ENCODE measurements at regions not wholly inside any gene's neighbourhood (a gene's known extent, or its start where the extent isn't known, plus 50 kb on each side); places are given as distances from the start of the nearest gene placed in this dataset.
"Not testable (repeated sequence)": the region's sequence is repeated elsewhere in the genome, so short reads cannot be mapped to it uniquely, and the experiment has no call there.

DNA sequence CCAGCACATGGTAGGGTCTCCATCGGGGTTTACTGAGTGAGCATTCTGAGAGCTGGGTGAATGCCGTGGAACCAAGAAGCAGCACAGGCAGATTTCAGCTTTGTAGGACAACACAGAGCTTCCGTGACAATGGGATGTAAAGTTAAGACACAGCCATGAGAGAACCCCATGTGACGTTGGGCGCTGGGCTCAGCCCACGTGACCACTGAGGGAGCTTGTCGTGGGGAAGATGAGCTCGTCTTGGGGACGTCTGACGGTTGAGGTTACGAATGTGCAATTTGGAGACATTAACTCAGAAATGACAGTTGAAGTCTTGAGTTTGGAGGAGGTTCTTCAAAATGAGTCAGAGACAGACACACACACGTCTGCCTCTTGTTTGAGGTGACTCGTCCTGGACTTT is 51.5 kb upstream of the MUC20 start:
- not testable (repeated sequence) for DNase-seq (ENCODE audit: low read depth in 2 of 3, low spot score in 2 of 3)

DNA sequence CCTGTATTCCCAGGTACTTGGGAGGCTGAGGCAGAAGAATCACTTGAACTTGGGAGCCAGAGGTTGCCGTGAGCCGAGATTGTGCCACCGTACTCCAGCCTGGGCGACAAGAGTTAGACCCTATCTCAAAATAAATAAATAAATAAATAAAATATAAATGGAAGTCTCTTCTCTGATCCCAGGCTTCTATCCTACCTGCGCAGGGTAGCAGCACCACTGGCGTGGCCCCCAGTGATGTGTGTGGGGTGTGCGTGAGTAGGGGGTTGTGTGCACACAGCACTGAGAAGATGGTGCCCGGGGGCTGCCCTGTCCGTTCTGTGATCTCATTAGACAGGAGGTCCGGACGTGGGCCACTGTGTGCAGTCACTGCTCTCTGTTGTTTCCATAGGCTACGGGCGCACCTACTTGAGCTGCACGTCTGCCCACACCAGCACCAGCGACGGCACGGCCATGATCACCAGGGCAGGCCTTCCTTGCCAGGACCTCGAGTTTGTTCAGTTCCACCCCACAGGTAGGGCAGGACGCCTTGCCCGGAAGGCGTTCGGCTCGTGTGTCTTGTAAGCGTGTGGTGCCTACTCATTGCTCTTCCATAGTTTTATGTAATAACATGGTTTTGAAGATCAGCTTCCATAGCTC is 52.5 kb upstream of the MUC20 start:
- DNase-seq (ENCODE audit: low read depth in 2 of 3, low spot score in 2 of 3), result not testable (repeated sequence)

DNA sequence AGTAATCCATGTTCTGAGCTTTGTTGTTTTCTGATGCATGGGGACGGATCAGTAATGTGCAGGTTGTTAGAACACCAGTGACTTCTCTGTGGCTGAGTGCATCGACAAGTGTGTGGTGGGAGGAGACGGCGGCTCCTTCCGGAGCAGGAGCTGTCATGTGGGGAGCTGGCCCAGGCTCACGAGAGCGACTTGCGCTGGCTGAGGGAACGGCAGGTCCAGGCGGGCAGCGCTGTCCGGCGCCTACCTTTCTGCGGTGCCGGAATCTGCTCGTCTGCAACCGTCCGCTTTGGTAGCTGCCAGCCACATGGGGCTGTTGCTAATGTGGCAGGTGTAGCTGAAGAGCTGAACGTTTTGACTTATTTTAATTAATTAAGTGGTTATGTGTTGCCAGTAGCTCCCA is 55.5 kb upstream of the MUC20 start:
- DNase-seq (ENCODE audit: low read depth in 2 of 3, low spot score in 2 of 3), result not testable (repeated sequence)

DNA sequence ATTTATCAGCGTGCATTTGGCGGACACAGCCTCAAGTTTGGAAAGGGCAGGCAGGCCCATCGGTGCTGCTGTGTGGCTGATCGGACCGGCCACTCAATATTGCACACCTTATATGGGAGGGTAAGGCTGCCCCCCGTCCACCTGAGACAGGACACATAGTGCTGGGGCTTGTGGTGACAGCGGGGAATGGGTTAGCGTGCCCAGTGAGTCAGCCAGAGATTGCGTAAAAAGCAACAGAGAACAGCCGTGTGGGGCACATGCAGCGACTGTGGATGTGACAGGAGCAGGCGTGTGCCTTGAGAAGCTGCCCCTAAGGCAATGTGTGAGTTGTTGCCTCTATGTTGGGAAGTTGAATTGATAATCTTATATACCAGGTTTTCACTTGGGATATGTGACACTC is 56.6 kb upstream of the MUC20 start:
- not testable (repeated sequence) for DNase-seq (ENCODE audit: low read depth in 2 of 3, low spot score in 2 of 3)

DNA sequence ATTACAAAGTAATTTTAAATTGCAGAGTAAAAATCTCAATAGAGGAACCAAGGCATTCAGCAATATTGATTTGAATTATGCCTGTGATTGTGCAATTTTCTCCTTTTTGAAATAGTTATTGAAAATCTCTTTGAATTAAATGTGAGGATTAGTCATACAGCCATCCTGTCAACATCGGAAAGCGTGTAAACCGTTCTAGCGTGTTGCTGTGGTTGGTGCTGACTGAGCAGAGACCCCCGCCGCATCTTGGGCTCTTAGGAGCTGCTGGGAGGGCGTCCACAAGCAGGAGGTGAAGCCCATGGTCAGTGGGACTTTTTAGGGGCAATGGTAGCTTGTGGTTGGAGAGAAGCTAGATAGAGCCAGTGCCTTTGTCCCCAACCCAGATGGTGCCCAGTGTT is 61.6 kb upstream of the MUC20 start:
- not testable (repeated sequence) for DNase-seq (ENCODE audit: low read depth in 2 of 3, low spot score in 2 of 3)

DNA sequence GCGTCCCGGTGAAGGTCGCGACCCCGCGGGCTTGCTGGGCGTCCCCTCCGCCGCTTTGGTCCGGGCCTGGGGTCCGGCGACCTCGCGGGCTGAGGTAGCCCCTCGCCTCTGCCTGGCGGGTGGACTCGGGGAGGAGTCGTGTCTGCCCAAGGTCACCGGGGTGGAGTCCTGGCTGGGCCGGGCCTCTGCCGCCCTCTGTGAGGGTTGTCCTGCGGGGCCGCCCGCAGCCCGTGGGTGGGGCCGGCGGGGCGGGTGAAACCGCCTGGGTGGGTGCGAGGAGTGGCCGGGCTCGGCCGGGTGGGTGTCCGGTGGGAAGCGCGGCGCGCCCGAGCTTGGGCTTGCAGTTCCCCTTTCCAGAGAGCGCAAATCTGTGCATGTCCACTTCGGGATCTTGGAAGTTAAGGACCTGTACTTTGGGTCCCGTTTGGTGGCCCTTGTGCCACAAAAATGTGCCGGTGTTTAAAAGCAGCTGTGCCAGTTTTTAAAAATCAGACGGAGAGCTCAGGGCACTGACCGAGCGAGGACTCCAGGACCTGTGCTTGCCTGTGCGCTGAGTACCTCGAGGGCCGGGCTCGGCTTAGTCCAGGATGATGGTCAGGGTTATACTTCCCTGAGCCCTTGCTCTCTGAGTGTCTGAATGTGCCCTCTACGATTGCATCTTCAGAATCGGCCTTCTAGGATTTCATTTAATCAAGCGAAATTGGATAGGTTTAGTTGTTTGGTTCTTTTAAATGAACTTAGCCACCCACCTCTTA is 62.2 kb upstream of the MUC20 start:
- not testable (repeated sequence) for DNase-seq (ENCODE audit: low read depth in 2 of 3, low spot score in 2 of 3)

DNA sequence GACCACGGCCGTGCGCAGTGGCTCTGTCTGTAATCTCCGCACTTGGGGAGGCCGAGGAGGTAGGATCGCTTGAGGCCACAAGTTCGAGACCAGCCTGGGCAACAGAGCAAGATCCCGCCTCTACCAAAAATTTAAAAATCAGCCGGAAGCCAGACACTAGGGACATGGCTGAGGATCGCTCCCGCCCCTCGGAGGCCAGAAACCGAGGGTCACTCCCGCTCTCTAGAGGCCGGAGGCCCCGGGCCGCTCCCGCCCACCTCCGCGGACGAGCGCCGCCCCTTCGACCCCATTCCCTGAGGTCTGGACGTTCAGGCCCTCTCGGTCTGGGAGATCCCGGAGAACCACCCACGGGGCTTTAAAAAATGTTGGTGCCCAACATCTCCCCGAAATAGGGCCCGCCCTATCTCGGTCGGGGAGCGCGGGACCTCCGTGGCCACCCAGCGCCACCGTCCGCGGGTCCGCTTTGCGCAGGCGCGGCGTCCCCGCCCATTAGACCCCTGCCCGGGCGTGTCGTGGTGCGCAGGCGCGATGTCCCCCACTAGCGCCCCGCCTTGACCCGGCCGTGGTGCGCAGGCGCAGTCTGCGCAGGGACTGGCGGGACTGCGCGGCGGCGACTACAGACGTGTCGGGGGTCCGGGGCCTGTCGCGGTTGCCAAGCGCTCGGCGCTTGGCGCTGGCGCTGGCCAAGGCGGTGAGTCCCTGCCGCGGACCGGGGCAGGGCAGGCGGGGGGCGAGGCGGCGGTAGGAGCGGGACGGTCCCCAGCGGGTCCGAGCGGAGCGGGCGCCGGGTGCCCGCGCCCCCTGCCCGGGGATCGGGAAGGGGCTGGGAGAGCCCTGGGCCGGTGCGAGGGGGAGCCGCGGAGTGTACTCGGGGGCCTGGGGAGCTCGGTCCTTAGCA is 63.1 kb upstream of the MUC20 start:
- DNase-seq (ENCODE audit: low read depth in 2 of 3, low spot score in 2 of 3), result peak; percentile 66 to 86 (median 84)

DNA sequence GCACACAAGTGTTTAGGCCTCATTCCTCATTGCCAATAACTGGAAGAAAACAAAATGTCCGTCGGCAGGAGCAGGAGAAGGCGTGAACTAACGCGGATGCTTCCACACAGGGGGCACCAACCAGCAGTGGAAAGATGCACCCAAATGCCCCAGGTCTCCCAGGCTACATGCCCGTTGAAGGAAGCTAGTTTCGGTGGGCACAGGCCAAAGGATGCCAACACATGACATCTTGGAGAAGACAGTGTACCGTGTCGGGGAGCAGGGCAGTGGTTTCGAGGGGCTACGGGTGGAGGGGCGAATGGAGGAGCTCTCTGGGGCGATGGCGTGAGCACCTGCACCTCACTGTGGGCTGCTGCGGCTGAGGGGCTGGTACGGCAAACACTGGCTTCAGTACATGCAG is 64.7 kb upstream of the MUC20 start:
- not testable (repeated sequence) for DNase-seq (ENCODE audit: low read depth in 2 of 3, low spot score in 2 of 3)

DNA sequence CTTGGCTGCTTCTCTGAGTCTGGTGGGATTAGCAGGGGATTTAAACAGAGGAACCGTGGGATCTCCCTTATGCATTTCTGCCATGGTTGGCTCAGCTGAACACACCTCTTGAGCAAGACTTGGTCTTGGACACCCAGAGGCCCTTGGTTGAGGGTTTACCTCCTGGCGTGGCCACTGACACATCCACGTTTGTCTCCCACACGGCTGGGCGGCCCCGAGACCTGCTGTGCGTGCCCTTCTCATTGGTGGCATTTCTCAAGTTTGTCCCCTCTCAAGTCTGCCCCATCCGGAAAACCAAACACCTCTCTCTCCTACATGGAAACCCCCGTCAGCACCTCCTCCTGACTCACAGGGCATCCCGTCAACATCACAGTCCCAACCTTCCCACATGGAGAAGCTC is 66.0 kb upstream of the MUC20 start:
- not testable (repeated sequence) for DNase-seq (ENCODE audit: low read depth in 2 of 3, low spot score in 2 of 3)

DNA sequence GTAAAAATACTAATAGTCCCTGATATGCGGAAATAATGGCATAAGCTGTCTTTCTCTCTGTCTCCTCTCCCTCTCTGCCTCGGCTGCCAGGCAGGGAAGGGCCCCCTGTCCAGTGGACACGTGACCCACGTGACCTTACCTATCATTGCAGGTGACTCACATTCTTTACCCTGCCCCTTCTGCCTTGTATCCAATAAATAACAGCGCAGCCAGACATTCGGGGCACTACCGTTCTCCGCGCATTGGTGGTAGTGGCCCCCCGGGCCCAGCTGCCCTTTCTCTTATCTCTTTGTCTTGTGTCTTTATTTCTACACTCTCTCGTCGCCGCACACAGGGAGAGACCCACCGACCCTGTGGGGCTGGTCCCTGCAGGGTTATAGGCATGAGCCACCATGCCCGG is 66.6 kb upstream of the MUC20 start:
- DNase-seq (ENCODE audit: low read depth in 2 of 3, low spot score in 2 of 3), result not testable (repeated sequence)

DNA sequence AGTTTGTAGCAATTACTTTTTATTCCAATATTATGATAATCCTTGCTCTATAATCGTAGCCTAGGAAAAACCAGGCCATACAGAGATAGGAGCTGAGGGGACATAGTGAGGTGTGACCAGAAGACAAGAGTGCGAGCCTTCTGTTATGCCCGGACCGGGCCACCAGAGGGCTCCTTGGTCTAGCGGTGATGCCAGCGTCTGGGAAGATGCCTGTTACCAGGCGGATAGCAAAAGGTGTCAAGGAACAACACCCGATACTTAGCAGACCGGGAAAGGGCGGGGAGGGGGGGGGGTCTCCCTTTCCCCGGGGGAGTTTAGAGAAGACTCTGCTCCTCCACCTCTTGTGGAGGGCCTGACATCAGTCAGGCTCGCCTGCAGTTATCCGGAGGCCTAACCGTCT is 67.1 kb upstream of the MUC20 start:
- DNase-seq (ENCODE audit: low read depth in 2 of 3, low spot score in 2 of 3), result peak in 1 of 3 donors; percentile 13

DNA sequence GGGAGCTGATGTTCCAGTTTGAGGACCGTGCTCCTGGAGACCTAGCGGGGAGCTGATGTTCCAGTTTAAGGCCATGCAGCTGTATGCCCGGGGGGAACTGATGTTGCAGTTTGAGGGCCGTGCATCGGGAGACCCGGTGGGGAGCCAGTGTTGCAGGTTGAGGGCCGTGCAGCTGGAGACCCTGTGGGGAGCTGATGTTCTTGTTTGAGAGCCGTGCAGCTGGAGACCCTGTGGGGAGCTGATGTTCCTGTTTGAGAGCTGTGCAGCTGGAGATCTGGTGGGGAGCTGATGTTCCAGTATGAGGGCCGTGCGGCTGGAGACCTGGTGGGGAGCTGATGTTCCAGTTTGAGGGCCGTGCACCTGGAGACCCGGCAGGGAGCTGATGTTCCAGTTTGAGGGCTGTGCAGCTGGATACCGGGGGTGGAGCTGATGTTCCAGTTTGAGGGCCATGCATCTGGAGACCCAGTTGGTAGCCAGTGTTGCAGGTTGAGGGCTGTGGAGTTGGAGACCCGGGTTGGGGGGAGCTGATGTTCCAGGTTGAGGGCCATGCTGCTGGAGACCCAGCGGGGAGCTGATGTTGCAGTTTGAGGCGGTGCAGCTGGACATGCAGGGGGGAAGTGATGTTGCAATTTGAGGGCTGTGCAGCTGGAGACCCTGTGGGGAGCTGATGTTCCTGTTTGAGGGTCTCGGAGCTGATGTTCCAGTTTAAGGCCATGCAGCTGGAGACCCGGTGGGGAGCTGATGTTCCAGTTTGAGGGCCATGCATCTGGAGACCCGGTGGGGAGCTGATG is 64.4 kb upstream of the APOD start:
- DNase-seq (ENCODE audit: low read depth in 2 of 3, low spot score in 2 of 3), result not testable (repeated sequence)

DNA sequence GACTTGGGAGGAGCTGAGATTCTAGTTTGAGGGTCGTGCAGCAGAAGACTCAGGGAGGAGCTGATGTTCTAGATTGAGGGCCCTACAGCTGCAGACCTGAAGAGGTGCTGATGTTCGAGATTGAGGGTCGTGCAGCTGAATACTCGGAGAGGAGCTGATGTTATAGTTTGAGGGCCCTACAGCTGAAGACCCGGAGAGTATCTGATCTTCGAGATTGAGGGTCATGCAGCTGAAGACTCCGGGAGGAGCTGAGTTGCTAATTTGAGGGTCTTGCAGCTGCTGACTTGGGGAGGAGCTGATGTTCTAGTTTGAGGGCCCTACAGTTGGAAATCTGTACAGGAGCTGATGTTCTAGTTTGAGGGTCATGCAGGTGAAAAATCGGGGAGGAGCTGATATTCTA is 62.1 kb upstream of the APOD start:
- not testable (repeated sequence) for DNase-seq (ENCODE audit: low read depth in 2 of 3, low spot score in 2 of 3)

DNA sequence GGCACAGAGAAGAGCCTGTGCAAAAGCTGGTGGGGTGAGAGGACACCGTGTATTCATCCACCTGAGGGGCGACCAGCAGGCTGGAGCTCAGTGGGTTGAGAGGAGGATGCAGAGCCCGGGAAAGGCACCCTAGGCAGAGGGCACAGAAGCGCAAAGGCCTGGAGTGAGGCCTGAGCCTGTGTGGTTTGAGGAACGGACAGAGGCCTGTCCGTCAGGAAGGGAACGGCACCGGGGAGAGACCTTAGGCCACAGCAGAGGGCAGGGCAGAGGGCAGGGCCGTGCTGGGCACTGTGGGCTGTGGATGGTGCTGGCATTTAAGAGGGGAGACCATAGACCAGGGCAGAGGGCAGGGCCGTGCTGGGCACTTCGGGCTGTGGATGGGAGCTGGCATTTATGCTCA is 59.5 kb upstream of the APOD start:
- not testable (repeated sequence) for DNase-seq (ENCODE audit: low read depth in 2 of 3, low spot score in 2 of 3)

DNA sequence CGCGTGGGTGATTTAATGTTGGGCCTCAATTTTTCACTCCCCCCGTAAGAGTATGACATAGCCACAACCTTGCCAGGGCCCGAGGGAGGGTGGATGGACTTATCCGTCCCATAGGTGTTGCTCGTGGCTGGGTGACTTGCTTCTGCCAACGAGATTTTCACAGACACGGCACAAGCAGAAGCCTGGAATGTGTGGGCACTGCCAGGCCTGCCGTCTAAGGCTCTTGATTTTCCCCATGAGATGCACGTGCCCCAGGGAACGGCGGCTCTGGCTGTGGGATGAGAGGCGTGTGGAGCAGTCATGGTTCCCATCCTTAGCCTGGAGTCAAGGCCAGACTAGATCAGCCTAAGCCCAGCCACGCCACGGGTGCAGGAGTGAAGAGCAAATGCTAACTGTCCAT is 58.6 kb upstream of the APOD start:
- not testable (repeated sequence) for DNase-seq (ENCODE audit: low read depth in 2 of 3, low spot score in 2 of 3)

DNA sequence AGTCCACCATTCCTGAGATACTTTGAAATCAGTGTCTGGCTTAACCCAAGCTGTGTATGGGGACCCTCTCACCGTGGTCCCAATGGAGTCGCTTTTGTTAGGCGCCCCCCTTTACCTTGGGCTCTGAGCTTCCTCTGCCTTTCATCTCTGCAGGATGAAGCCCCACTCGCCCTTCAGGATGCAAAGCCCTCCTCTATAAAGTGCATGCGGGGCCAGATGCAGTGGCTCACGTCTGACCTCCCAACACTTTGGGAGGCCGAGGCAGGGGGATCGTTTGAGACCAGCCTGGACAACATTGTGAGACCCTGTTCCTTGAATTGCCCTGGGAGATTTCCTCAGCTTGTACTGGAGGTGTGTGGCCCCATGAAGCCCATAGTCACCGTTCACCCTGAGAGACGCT is 54.7 kb upstream of the APOD start:
- DNase-seq (ENCODE audit: low read depth in 2 of 3, low spot score in 2 of 3), result not testable (repeated sequence)

DNA sequence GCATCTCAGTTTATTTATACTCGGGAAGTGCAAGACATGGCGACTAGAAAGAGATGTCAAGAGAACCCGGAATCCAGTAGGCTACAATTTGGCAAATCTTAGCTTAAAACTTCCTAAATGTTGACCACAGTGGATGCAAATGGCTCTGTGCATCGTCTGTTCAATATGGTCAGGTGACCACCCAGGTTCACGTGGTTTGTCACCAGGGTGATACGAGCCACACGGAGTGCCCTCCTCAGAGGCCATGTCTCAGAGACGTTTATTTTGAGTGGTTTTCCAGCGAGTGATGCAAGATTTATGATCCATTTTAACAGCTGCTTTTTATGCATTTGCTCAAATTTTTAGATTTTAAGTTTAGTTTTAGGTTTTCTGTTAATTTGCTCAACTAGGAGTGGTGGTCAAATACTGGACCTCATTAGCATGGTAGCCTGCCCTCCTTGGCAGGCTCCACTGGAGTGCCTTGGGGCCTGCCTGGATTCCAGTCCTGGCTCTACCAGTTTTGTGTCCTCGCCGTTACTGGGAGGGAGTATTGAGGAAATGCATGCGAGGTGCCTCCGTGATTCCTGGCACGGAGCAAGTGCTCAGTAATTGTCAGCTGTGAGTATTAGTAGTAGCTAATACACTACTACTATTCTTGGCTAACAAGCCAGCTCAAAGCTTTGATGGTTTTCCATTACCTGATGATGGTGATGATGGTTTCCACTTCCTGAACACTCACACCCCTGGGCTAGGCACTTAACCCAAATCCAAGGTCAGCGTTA is 53.9 kb upstream of the APOD start:
- not testable (repeated sequence) for DNase-seq (ENCODE audit: low read depth in 2 of 3, low spot score in 2 of 3)

DNA sequence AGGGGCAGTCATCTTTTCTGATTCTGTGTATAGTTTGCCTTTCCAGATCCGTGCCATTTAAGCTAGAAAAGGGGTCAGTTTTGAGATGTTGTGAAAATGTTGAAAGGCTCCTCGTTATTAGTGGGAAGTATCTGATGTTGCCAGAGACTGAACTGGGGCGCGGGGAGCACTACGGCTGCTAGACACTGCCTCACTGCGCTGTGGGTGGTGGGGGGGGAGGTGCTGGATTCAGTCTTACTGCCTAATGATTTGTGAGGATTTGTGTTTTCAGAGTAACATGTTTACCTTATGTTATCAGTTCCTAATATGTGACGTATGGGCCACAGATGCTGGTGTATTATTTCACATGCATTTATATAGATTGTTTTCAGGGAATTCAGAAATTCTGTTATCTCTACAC is 53.3 kb upstream of the APOD start:
- DNase-seq (ENCODE audit: low read depth in 2 of 3, low spot score in 2 of 3), result not testable (repeated sequence)

DNA sequence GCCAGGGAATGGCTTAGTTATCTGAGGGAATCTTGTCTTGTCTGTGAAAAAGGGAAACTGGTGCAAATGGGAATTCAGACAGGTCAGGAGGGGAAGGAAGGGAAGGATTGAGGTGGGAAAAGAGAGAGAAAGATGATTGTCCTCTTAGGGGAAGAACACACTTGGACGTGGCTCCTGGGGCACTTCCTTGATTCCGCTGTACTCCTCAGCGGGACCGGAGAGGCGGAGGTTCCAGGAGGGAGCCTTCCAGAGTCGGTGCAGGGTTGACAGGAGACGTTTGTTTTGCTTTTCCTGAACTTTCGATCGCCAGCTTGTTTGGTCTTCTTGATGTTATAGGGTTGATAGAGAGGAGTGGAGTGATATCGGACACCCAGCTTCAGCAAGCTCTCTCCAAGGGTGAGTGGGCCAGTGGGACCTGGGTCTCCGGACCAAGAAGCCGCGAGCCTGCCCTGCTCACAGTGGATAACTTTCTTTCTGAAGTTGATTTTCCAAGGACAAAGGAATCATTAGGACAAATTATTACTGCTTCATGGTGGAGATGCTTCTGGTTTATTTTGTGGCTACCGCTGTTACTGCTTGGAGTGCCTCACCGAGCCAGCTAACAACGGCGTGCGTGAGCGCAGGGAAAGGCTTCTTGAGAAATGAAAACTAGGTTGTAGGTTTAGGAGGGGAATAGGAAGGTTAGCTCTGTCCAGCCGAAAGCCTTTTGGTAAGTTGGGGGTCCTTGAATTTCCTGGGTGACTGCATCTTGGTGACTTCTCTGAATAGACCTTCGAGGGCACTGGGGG is 52.4 kb upstream of the APOD start:
- DNase-seq (ENCODE audit: low read depth in 2 of 3, low spot score in 2 of 3), result not testable (repeated sequence)
